Hepatocyte (in vitro differentiated cells): ENCODE measurements at regions not wholly inside any gene's neighbourhood (a gene's known extent, or its start where the extent isn't known, plus 50 kb on each side); places are given as distances from the start of the nearest gene placed in this dataset.

ENCODE experiments used
- DNase-seq: peaks from one replicate; pipeline ENCODE4 v3.0.0-alpha.2; 2016; ENCODE audit warnings: low spot score
- H2AFZ ChIP-seq: fragments of 200-600 bp; sonication (generic); 2 replicates; pipeline ENCODE4 v1.6.0; 2016; ENCODE audit warnings: antibody characterized with exemption, mild to moderate bottlenecking
- H3K27ac ChIP-seq: fragments of 200-600 bp; sonication (generic); 2 replicates; pipeline ENCODE4 v1.5.1; 2016; ENCODE audit warnings: mild to moderate bottlenecking
- H3K27me3 ChIP-seq: fragments of 200-600 bp; sonication (generic); 2 replicates; pipeline ENCODE4 v1.6.1; 2016
- H3K36me3 ChIP-seq: fragments of 200-600 bp; sonication (generic); replicated peaks from 2 replicates; pipeline ENCODE4 v1.5.1; 2016; ENCODE audit warnings: low read depth; ENCODE audit not compliant: insufficient read depth
- H3K4me1 ChIP-seq: fragments of 200-600 bp; sonication (generic); 2 replicates; pipeline ENCODE4 v1.5.1; 2016; ENCODE audit warnings: mild to moderate bottlenecking, moderate library complexity; ENCODE audit not compliant: insufficient read depth
- H3K4me2 ChIP-seq: fragments of 200-600 bp; sonication (generic); 2 replicates; pipeline ENCODE4 v1.6.0; 2016
- H3K4me3 ChIP-seq: fragments of 200-600 bp; sonication (generic); 2 replicates; pipeline ENCODE4 v1.5.1; 2016; ENCODE audit warnings: mild to moderate bottlenecking
- H3K79me2 ChIP-seq: fragments of 200-600 bp; sonication (generic); 2 replicates; pipeline ENCODE4 v1.6.0; 2017; ENCODE audit warnings: mild to moderate bottlenecking
- H3K9me2 ChIP-seq: fragments of 200-600 bp; sonication (generic); replicated peaks from 2 replicates; pipeline ENCODE4 v1.6.0; 2017; ENCODE audit warnings: mild to moderate bottlenecking; ENCODE audit not compliant: insufficient read depth
- H3K9me3 ChIP-seq: fragments of 200-600 bp; sonication (generic); 2 replicates; pipeline ENCODE4 v1.5.1; 2016; ENCODE audit warnings: low read depth, mild to moderate bottlenecking
- H4K20me1 ChIP-seq: fragments of 200-600 bp; sonication (generic); 2 replicates; pipeline ENCODE4 v1.6.0; 2016; ENCODE audit warnings: mild to moderate bottlenecking; ENCODE audit not compliant: insufficient read depth, poor library complexity, severe bottlenecking
- CTCF ChIP-seq: fragments of 200-600 bp; sonication (generic); IDR thresholded peaks from 2 replicates; pipeline ENCODE4 v1.5.1; 2016; ENCODE audit warnings: antibody characterized with exemption, mild to moderate bottlenecking; ENCODE audit not compliant: poor library complexity
- EZH2 ChIP-seq: fragments of 200-600 bp; sonication (generic); IDR thresholded peaks from 2 replicates; pipeline ENCODE4 v1.6.1; 2016; ENCODE audit warnings: antibody characterized with exemption, mild to moderate bottlenecking, borderline replicate concordance
- EZH2phosphoT487 ChIP-seq: fragments of 200-600 bp; sonication (generic); IDR thresholded peaks from one replicate; pipeline ENCODE4 v1.6.1; 2018; ENCODE audit warnings: antibody characterized with exemption, mild to moderate bottlenecking, low read depth, moderate library complexity; ENCODE audit not compliant: unreplicated experiment, severe bottlenecking
- WGBS: methylation state at CpG from one replicate; pipeline ENCODE4 v1.1.6; 2016; ENCODE audit warnings: low lambda C conversion rate; ENCODE audit errors: missing lambda C conversion rate; 5-methylcytosine and 5-hydroxymethylcytosine counted together

DNA sequence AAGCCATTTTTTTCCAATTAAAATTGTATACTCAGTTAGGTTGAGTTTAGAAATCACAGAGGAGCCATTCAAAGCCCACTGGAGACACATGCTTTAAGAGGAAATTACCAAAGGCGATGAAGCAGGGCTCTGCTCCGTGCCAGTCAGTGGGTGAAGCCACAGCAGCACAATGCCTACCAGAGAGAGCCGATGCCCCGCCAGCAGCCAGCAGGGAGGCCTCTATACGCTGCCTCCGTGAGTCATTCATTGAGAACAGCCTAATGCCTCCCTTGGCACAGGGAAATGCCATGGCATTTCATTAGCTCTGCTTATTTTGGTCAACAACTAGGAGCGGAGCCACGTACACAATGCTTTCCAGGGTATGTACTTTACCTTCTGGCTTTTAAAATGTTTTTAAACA lies 197.8 kb upstream of the FRMD6 start:
- Histone ChIP-seq H3K9me2 (no peaks in the 10 kb centered on the region), H3K4me3 (no peak overlapping the region)
- 93% methylated on average over 8 of the region's 8 CpGs for WGBS

DNA sequence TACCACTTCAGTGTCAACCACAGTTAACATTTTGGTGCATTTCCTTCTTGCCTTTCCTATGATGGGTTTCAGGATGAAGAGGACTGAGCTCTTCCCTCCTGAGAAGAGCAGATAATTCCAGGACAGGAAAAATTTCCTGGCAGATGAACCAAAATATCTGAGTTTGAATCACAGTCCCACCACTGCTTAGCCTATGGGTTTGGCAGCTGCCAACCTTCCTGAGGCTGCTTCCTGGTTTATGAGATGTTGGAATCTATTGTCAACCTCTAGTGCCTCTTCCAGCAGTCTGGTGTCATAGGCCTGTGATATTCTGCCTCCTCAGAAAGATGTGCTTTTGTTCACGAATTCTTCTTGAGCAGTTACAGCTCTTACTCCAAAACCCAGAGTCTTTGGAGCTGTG lies 197.4 kb upstream of the FRMD6 start:
- TF ChIP-seq EZH2 (no peak), EZH2phosphoT487 (no peak), CTCF (no peak)
- Histone ChIP-seq H3K79me2 (no peaks in the 10 kb centered on the region), H3K9me2 (no peaks in the 10 kb centered on the region), H3K9me3 (no peaks in the 10 kb centered on the region), H3K4me3 (no peak overlapping the region), H3K27ac (no peak overlapping the region), H3K27me3 (no peaks in the 10 kb centered on the region), H3K4me1 (no peaks in the 10 kb centered on the region), H4K20me1 (no peaks in the 10 kb centered on the region), H3K36me3 (no peaks in the 10 kb centered on the region), H2AFZ (no peak overlapping the region), H3K4me2 (no peak overlapping the region)
- DNase-seq: no peak
- WGBS: 96% methylated on average over 1 of the region's 1 CpG

More for the DNA sequence above, 197.8 kb upstream of the FRMD6 start:
- Histone ChIP-seq H2AFZ (no peak overlapping the region), H4K20me1 (no peaks in the 10 kb centered on the region), H3K79me2 (no peaks in the 10 kb centered on the region), H3K27ac (no peak overlapping the region), H3K4me2 (no peak overlapping the region), H3K9me3 (no peaks in the 10 kb centered on the region), H3K36me3 (no peaks in the 10 kb centered on the region), H3K27me3 (no peaks in the 10 kb centered on the region), H3K4me1 (no peaks in the 10 kb centered on the region)
- no peak for TF ChIP-seq CTCF
- TF ChIP-seq EZH2phosphoT487: no peak
- TF ChIP-seq EZH2: no peak
- no peak for DNase-seq

DNA sequence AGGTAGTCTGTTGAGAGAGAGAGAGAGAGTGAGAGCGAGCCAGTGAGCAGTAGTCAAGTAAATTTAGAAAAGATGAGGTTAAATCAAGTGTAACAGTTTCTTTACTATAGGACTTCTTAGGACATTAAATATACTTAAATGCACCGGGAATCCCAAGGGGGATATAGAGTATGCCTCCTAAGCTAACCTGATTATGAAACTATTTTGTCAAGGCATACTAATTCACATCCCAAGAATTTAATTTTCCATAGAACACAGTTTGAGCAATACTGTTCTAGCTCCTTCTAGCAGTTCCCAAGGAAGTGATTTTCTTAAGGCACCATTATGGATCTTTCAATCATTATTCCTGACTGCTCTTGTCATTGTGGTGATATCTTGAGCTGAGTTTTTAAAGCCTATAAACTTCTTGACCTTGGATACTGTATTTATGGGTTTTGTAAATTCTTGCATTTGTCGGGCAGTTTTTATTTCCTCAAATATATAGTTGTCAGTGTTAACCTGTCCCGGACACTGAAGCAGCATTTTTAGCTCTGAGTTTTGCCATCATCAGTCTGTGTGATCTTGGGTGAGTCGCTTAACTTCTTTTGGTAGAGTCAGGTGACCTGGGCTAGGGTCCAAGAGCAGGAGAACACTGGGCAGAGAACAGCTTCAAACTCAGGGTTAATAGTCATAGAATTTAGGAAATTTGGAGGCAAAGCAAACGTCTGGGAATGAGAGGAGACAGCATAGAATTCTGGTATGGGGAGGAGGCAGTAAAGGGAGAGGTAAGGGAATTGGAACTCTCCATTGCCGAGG lies 196.5 kb upstream of the FRMD6 start:
- H3K9me2 ChIP-seq: no peaks in the 10 kb centered on the region
- no peaks in the 10 kb centered on the region for H3K9me3 ChIP-seq
- no peak for TF ChIP-seq CTCF
- no peak for TF ChIP-seq EZH2phosphoT487
- TF ChIP-seq EZH2: no peak
- no peak overlapping the region for H3K4me2 ChIP-seq
- H3K4me1 ChIP-seq: no peaks in the 10 kb centered on the region
- WGBS: 80% methylated on average over 7 of the region's 7 CpGs
- no peak overlapping the region for H3K4me3 ChIP-seq
- no peaks in the 10 kb centered on the region for H4K20me1 ChIP-seq
- no peak overlapping the region for H2AFZ ChIP-seq
- no peak for DNase-seq
- H3K27me3 ChIP-seq: no peaks in the 10 kb centered on the region
- no peaks in the 10 kb centered on the region for H3K79me2 ChIP-seq
- H3K27ac ChIP-seq: no peak overlapping the region
- H3K36me3 ChIP-seq: no peaks in the 10 kb centered on the region
